Activated CD8-positive, alpha-beta memory T cell treated with anti-CD3 and anti-CD28 coated beads, Interleukin-2, amount 10 ng/mL, durations not matched to agents 7 days and 5 days (primary cell): ENCODE measurements at regions not wholly inside any gene's neighbourhood (a gene's known extent, or its start where the extent isn't known, plus 50 kb on each side); places are given as distances from the start of the nearest gene placed in this dataset.

Experiments used
- ATAC-seq: fragments of 150-1000 bp; cut with Tn5 transposase; one replicate; pipeline ENCODE4 v1.10.0; 2021; ENCODE audit warnings: moderate library complexity
- CTCF ChIA-PET: fragments of 350-600 bp; sonication (Branson Sonifier 250); formaldehyde crosslinking; loops from one replicate; lab custom pipeline; 2021; ENCODE audit warnings: antibody characterized with exemption; lab: Charles Lee
- DNase-seq: peaks from one replicate; pipeline ENCODE4 v3.0.0-alpha.2; 2020
- H3K27ac Mint-ChIP-seq: one replicate; pipeline ENCODE4 v1.8.0; 2021; ENCODE audit warnings: mild to moderate bottlenecking, mixed read lengths
- H3K27me3 Mint-ChIP-seq: one replicate; pipeline ENCODE4 v1.8.0; 2021; ENCODE audit warnings: mixed read lengths
- H3K36me3 Mint-ChIP-seq: one replicate; pipeline ENCODE4 v1.8.0; 2021; ENCODE audit warnings: mild to moderate bottlenecking, mixed read lengths
- H3K4me1 Mint-ChIP-seq: one replicate; pipeline ENCODE4 v1.8.0; 2021; ENCODE audit warnings: mixed read lengths
- H3K4me3 Mint-ChIP-seq: one replicate; pipeline ENCODE4 v1.8.0; 2021; ENCODE audit warnings: mild to moderate bottlenecking, moderate library complexity, mixed read lengths
- H3K9me3 Mint-ChIP-seq: one replicate; pipeline ENCODE4 v1.8.0; 2022; ENCODE audit warnings: low read depth, mixed read lengths

DNA sequence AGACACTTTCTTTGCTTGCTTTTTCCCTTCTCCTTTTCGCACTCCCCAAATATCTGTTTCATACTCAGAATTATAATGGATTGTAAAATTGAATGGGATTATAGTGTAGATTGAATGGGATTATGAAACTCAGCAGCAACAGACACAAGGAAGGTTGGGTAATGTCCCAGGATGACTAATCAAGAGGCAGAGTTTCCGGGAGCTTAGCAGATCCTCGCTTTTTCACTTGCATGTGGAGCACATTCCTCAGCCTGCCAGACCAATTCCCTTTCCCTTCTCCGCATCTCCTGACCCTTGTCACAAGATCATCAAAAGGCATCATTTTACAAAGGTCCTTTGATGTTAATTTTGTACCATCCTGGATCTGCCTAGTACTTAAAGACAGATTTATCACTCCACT lies 55.1 kb upstream of the SLC1A1 start:
- Mint-ChIP-seq H3K4me1 (no peaks in the 10 kb centered on the region), H3K9me3 (peaks cover 3% of the 10 kb centered on the region), H3K36me3 (no peaks in the 10 kb centered on the region), H3K27ac (no peak overlapping the region), H3K27me3 (peaks cover 8% of the 10 kb centered on the region), H3K4me3 (no peak overlapping the region)
- CTCF ChIA-PET: no interaction called here
- DNase-seq: no peak
- no peak for ATAC-seq

DNA sequence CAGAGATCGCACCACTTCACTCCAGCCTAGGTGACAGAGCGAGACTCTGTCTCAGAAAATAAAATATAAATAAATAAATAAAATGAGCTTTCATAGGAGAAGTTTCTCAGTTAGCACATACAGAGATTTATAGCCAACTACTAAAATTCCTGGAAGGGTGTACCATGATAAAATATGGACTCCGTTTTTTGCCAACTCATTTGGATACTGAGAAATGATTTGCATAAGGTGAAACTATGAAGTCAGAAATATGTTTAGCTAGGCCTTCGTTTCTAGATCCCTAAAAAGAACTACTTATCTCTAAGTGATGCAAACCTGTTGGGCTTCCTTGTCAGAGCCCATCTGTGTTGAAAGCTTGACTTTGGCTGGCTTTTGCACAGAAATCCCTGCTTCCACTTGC lies 56.9 kb upstream of the SLC1A1 start:
- Mint-ChIP-seq H3K27ac (no peak overlapping the region), H3K9me3 (no peaks in the 10 kb centered on the region), H3K4me3 (no peak overlapping the region), H3K27me3 (no peaks in the 10 kb centered on the region), H3K4me1 (no peaks in the 10 kb centered on the region), H3K36me3 (no peaks in the 10 kb centered on the region)
- CTCF ChIA-PET: no interaction called here
- DNase-seq (no peak), ATAC-seq (no peak)

DNA sequence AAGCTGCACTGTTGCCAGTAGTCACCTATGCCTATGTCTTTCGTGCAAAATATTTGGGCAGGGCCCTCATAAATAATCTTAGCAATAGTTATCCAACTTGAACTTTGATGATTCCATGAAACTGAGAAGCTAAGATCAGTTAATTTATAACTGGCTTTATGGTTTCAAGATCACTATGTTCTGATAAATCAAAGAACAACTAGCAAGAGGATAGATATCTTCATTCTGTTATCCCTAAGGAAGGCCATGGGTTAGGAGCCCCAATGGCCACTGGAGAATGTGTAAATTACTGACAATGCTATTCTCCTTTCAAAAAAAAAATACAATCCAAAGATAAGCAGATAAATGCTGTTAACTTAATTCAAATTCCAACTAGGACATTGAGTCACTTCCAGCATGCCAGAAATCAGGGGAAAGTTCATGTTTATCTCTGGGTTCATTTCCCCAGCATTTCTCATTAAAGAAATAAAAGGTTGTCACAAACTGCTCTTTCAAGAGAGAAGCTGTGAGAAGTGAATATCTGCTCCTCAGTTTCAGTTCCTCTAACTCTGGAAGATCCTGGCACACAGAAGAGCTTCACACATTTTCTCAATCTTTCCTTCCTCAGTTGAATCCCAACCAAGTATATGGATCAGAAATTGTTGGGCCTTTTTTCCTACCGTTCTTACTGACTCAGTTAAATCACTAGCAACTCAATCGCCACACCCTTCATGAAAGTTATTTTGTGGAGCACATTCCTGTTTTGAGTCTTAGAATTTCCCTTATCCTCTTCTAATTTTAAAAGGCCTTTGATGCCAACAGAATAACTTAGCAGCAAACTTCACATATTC lies 59.6 kb upstream of the SLC1A1 start:
- ATAC-seq (no peak), DNase-seq (no peak)
- CTCF ChIA-PET: no interaction called here
- Mint-ChIP-seq H3K27me3 (no peaks in the 10 kb centered on the region), H3K27ac (no peak overlapping the region), H3K9me3 (no peaks in the 10 kb centered on the region), H3K4me3 (no peak overlapping the region), H3K4me1 (no peaks in the 10 kb centered on the region), H3K36me3 (no peaks in the 10 kb centered on the region)

DNA sequence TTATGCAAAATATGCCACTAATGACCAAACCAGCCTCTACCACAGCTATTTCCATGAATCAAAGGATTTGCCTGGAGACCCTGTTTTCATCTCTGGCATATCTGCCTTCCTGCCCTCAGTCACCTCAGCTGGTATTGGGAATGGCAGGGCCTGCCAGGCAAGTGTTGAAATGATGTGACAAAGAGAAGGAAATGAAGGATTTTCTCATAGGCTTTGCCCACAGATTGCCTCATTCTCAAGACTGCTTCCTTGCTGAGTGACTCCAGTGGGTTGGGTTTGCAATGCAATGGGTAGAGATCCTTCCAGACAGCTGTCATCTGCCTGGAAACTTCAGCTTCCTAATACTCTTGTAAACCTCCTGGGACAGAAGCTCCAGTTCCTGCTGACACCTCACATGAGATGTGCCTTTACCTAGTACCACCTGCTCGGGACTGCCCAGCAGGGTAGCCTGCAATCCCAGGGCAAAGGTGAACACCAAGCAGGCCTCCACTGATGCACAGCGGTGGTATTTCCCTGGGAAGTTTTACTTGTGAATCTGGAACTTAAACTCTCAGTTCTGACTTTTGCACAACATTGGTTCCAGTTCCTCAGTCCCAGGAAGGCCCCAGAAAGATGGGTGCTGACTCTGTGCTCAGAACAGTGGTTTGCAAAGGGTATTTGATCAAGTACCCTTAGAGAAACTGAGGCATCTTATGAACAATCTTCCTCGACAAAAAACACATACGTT lies 64.8 kb upstream of the SLC1A1 start:
- Mint-ChIP-seq H3K9me3 (no peaks in the 10 kb centered on the region), H3K4me1 (peaks cover 4% of the 10 kb centered on the region), H3K36me3 (no peaks in the 10 kb centered on the region), H3K27ac (no peak overlapping the region), H3K4me3 (no peak overlapping the region), H3K27me3 (peaks cover 7% of the 10 kb centered on the region)
- no peak for DNase-seq
- ATAC-seq: no peak
- CTCF ChIA-PET: no interaction called here

DNA sequence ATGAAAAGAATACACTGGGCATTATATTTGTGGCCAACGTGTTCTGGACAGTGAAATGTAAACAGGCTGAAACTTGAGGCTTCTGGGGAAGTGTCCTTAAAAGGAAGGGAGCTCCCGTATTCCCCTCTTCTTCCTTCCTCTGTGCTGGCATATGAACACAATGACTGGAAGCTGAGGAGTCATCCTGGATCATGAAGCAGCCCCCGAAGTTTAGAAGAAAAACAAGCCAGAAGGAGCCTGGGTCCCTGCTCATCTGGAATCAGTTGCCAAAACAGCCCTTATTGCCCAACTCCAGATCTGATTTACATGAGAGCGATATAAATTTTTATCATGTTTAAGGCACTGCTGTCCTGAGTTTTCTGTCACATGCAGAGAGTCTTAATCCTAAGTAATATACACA lies 65.4 kb upstream of the SLC1A1 start:
- DNase-seq: no peak
- Mint-ChIP-seq H3K27ac (no peak overlapping the region), H3K4me1 (peaks cover 4% of the 10 kb centered on the region), H3K36me3 (no peaks in the 10 kb centered on the region), H3K27me3 (peaks cover 7% of the 10 kb centered on the region), H3K9me3 (no peaks in the 10 kb centered on the region), H3K4me3 (no peak overlapping the region)
- CTCF ChIA-PET: no interaction called here
- ATAC-seq: no peak

DNA sequence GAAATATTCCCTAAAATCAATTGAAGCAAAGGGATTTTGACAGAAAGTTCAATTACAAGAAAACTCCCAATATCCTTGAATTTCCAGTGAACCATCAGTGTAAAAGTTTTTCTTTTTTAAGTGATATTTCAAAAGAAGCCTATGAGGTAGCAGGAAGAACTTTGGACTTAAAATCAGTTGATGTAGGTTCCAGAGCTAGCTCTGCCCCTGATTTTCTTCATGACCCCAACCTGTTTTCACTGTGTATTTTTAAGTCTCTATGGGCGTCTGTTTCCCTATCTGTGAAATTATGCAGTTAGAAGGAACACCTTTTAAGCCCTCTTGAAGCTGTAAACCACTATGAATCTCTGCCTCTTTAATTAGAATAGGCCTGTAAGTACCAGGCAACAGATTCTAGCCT lies 66.2 kb upstream of the SLC1A1 start:
- H3K4me3 Mint-ChIP-seq: no peak overlapping the region
- peaks cover 4% of the 10 kb centered on the region for H3K4me1 Mint-ChIP-seq
- no peak overlapping the region for H3K27ac Mint-ChIP-seq
- peaks cover 7% of the 10 kb centered on the region for H3K27me3 Mint-ChIP-seq
- ATAC-seq (no peak), DNase-seq (no peak)
- H3K9me3 Mint-ChIP-seq: no peaks in the 10 kb centered on the region
- no peaks in the 10 kb centered on the region for H3K36me3 Mint-ChIP-seq
- CTCF ChIA-PET: no interaction called here

DNA sequence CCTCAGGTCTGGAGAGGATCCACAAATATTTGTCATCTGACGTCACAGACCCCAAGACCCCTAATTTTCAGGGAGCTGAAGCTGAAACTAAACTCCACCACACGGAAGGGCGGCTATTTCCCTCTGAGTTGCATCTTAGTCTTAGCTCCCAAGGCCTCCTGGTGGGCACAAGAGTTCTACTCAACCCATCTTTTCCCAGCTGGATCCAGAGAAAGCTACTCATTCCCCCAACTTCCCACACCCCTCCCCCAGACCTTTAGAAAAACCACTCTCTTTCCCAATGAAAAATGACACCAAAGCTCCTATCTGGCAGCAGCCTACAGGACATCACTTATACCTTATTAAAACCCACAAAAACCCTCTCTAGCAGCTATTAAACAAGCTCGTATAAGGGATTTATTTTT lies 67.1 kb upstream of the SLC1A1 start:
- ATAC-seq (no peak), DNase-seq (no peak)
- no peaks in the 10 kb centered on the region for H3K9me3 Mint-ChIP-seq
- CTCF ChIA-PET: no interaction called here
- H3K4me3 Mint-ChIP-seq: no peak overlapping the region
- H3K27ac Mint-ChIP-seq: no peak overlapping the region
- no peaks in the 10 kb centered on the region for H3K36me3 Mint-ChIP-seq
- peaks cover 7% of the 10 kb centered on the region for H3K27me3 Mint-ChIP-seq
- peaks cover 4% of the 10 kb centered on the region for H3K4me1 Mint-ChIP-seq

DNA sequence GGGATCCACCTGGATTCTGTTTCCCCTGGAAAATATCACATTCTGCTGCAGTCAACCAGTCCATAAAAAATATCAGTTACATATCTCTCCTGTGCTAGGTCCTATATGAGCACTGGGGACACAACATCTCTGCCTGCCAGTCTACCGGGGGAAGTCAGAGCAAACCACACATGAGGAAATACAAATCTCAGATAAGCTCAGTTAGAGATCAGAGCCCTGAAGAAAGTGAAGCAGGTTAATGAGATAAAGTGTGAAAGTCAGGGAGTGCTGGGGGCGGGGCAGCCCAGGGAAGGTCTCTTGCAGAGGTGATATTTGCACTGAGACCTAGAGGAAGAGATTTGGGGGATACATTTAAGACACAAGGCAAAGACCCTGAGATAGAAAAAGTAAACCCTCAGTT lies 67.8 kb upstream of the SLC1A1 start:
- DNase-seq (no peak), ATAC-seq (no peak)
- Mint-ChIP-seq H3K4me1 (peaks cover 4% of the 10 kb centered on the region), H3K9me3 (no peaks in the 10 kb centered on the region), H3K27ac (no peak overlapping the region), H3K27me3 (peaks cover 7% of the 10 kb centered on the region), H3K4me3 (no peak overlapping the region), H3K36me3 (no peaks in the 10 kb centered on the region)
- CTCF ChIA-PET: no interaction called here

DNA sequence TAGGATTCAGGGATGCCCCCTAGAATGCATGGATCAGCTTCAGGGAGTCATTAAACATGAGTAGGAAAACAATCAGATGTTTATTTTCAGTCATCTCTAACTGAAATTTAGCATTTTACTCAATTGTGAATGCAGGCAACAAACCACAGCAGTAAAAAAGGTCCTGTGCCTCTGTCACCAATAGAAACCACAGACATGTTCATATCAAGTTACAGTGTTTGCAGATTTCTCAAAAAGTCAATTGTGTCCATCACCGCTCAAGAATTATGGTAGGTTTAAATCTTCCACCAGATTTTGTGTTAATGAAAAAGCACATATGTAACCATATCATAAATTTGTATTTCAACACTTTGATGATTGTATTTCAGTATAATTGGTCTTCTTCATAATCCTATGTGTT lies 68.4 kb upstream of the SLC1A1 start:
- ATAC-seq (no peak), DNase-seq (no peak)
- Mint-ChIP-seq H3K9me3 (no peaks in the 10 kb centered on the region), H3K4me3 (no peak overlapping the region), H3K27me3 (peaks cover 7% of the 10 kb centered on the region), H3K36me3 (no peaks in the 10 kb centered on the region), H3K4me1 (peaks cover 4% of the 10 kb centered on the region), H3K27ac (no peak overlapping the region)
- CTCF ChIA-PET: no interaction called here

DNA sequence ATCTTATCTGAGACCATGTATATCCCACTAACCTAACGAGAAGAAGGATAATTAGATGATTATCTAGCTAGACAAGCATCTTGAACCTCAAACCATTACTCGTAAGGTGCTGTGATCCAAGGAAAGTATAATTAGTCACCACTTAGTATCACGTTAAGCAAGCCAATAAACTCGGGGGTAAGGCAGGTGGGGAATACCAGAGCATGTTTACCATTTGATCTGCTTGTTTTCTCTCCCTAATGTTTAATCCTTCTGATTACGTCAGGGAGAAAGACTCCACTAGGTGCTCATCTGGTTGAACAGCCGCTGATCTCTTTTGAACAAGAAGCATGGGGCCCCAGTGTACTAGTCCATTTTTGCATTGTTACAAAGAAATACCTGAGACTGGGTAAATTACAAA lies 69.9 kb upstream of the SLC1A1 start:
- Mint-ChIP-seq H3K4me3 (no peak overlapping the region), H3K27ac (no peak overlapping the region), H3K27me3 (peaks cover 7% of the 10 kb centered on the region), H3K9me3 (no peaks in the 10 kb centered on the region), H3K36me3 (no peaks in the 10 kb centered on the region), H3K4me1 (peaks cover 4% of the 10 kb centered on the region)
- CTCF ChIA-PET: no interaction called here
- no peak for ATAC-seq
- DNase-seq: no peak

DNA sequence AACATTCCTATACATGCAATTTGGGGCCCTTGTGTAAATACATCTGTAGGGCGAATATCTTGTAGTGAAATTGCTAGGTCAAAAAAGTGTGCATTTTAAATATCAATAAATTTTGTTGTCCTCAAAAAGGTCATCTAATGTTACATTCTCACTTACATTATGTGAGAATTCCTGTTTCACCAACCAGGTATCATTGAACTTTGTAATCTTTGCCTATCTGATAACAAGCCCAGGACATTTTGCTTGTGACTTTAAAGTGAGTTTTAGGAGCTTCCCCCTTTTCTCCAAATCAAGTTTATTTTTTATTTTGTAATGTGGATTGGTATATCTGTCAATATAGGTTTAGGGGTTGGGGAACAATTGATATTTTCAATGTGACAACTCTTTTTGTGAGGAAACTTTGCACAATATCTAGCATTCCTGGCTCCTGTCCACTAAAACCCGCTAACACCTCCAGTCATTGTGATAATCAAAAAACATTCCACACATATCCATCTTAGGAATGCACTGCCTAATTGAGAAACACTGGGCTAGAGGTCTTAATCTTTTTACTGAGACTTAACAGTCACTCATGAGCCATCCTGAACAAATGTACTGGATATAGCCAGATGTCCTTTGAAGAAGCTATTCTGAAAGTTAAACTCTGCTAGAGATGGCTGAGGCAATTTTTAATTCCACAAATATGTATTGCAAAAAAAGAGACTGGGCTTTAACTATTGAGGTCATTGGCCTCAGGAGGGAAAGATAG lies 72.5 kb upstream of the SLC1A1 start:
- peaks cover 6% of the 10 kb centered on the region for H3K27me3 Mint-ChIP-seq
- H3K27ac Mint-ChIP-seq: no peak overlapping the region
- no peak overlapping the region for H3K4me3 Mint-ChIP-seq
- ATAC-seq (no peak), DNase-seq (no peak)
- H3K9me3 Mint-ChIP-seq: no peaks in the 10 kb centered on the region
- H3K4me1 Mint-ChIP-seq: peaks cover 4% of the 10 kb centered on the region
- CTCF ChIA-PET: no interaction called here
- H3K36me3 Mint-ChIP-seq: no peaks in the 10 kb centered on the region

DNA sequence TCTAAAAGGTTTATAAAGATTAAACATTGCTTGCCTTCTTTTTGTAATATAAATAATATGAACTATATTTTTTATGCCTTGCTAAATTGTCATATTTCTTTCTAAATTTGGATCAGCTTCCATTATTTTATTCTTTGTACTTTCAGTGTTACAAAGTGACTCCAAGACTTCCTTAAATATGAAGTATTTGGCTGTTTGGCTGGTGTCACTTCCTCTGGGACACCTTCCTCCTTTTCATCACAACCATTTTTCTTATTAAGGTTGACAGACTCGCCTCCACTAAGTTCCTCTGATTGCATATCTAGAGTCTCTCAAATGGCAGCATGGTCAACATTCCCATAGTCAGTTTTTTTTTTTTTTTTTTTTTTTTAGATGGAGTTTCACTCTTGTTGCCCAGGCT lies 73.8 kb upstream of the SLC1A1 start:
- DNase-seq (no peak), ATAC-seq (no peak)
- no peaks in the 10 kb centered on the region for H3K36me3 Mint-ChIP-seq
- H3K9me3 Mint-ChIP-seq: no peaks in the 10 kb centered on the region
- no peaks in the 10 kb centered on the region for H3K4me1 Mint-ChIP-seq
- no peak overlapping the region for H3K27ac Mint-ChIP-seq
- peaks cover 2% of the 10 kb centered on the region for H3K27me3 Mint-ChIP-seq
- CTCF ChIA-PET: interaction anchor here (1.4 kb wide), 1 partner anchor 12 kb away, joined by 3 read pairs; no protein-coding TSS in a partner anchor
- H3K4me3 Mint-ChIP-seq: no peak overlapping the region

DNA sequence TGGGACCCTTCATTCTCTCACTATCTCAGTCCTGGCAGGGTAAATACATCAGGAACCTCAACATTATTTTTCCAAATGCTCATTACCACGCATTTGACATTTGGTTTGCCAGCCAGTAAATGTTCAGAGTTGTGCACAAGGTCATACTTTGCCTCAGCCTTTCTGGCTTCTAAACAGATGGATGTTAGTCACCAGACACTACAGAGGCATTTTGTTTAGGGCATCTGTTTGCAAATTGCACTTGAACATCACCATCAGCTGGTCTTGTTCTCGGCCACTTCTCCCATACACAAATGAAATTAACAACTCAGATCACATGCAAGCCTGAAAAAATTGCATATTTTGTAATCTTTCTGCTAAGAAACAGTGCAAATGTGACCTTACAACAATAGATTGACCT lies 75.0 kb upstream of the SLC1A1 start:
- Mint-ChIP-seq H3K4me3 (no peak overlapping the region), H3K27ac (no peak overlapping the region), H3K9me3 (no peaks in the 10 kb centered on the region), H3K36me3 (no peaks in the 10 kb centered on the region), H3K4me1 (no peaks in the 10 kb centered on the region), H3K27me3 (peaks cover 2% of the 10 kb centered on the region)
- DNase-seq: no peak
- CTCF ChIA-PET: interaction anchor here (1.4 kb wide), 1 partner anchor 13 kb away, joined by 3 read pairs; no protein-coding TSS in a partner anchor
- no peak for ATAC-seq
